NCI-H128 (cell line): ENCODE measurements at regions not wholly inside any gene's neighbourhood (a gene's known extent, or its start where the extent isn't known, plus 50 kb on each side); places are given as distances from the start of the nearest gene placed in this dataset.

Source experiments
- DNase-seq: peaks from one replicate; lab custom pipeline; 2025; ENCODE audit not compliant: unreplicated experiment; lab: John Stamatoyannopoulos, UW

DNA sequence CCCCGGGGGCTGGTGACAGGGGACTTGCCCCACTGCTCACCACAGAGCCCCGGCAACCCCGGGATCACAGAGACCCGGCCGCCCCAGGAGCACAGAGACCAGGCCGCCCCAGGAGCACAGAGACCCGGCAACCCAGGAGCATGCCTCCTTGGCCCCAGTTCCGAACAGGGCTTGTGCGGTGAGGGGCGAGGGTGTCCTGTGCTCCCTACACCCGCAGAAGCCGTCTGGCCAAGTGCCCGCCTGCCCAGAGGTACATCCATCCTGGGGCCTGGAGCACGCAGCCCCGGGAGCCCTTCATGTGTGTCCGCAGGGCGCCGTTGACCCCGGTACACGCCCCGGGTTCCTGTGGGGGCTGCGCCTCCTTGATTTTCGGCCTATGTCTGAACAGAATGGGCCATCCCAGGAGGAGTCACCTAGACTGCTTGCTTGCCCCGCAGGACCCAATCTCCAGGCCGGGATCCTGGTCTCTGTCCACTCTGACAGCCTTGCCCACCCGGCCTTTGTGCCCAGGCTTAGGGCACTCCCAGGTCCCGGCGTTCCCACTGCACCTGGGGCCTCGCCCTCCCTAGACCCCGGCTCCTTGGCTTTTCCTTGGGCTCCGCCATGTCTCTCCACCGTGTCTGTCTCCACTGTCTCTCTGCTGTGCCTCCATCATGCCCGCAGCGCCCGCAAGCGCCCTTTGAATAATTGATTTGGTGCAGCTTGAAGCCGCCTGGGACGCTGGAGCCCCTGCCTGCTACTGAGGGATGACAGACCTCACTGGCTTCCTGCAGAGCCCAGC, 219.8 kb downstream of the ERMARD start:
- no peak for DNase-seq

DNA sequence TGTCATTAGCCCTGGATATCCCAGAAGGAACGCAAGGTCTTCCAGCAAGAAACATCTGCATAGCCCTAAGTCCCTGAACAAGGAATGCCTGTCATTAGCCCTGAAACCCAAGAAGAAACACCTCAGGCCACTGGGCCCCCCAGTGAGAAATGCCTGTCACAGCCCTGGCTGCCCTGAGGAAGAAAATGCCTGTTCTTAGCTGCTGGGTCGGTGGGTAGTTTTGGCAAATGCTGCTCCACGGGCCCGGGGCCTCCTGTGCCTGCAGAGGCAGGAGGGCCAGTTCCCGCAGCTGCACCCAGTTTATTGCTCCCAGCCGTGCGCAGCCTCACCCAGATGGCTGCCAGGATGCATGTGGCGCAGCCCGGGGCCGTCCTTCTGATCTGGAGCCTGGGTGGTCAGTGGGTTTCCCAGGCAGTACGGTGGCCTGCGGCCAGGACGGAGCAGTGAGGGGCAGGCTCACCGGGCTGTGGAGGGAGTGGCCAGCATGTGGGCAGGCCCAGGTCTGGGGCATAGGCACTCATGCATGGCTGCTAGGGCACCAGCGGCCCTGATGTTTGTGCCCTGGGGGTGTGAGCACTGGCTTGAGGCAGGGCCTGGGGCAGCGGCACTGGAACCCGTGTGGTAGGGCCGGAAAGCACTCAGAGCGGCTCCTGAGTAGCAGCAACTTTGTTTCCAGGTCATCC, 219.0 kb downstream of the ERMARD start:
- DNase-seq = no peak

DNA sequence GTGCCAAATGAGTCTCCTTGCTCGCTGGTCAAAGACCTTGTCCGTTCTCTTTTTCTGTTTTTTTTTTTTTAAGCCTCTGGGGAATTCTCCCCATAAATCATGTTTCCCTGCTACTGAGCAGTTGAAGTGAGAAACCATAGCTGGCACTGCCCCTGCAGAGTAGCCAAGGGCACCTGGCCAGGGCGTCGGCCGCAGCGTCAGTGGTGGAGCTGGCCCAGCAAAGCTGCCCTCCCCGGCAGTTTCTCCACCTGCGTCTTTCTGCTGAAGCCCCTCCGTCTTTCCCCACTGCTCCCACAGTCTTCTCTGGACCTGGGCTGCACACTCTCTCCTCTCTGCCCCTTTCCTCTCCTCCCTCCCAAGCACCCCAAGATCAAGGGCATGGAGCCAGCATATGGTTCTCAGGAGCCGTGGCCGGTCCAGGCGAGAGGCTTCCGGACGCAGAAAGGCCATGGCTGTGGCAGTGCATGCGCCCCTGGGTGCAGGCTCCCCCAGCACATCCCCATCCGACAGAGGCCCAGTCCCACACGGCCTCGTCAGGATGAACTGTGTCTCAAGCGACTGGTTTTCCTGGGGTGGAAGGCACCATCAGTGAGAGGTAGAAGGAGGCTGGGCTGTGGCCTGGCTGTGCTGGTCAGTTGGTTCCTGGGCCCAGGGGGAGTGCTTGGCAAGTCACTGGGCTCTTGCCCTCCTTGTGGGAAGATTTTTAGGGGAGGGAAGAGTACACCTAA, 218.1 kb downstream of the ERMARD start:
- no peak for DNase-seq

DNA sequence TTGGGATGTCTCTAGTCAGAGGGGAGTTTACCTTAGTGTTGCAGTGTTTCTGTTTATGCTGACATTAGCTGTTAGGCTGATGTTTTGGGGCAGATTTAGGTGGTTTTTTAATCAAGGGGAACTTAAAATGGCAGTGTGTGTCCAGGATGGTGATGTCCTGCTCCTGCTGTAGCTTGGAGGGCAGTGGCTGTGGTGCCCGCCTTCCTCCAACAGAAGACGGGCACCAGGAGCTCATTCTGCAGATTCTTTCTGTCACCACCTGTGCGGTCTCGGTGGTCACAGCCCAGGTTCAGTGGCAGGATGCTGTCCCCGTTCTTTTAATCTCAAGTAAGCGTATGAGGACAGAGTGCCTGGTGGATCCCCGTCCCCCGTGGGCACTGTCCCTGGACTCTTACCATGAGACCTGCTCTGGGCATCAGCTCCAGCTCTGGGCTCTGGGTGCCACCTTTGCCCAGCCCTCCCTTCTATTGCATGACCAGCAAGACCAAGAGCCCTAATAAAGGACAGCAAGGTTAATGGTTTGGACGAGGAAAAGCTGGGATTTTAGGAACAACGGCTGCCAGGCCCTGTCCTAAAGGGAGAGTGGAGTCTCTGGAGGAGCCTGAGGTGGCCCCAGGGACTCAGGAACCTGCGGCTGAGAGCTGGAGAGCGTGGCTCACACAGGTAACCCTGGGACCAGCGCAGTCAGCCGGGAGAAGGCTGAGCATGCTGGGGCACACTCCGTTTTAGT, 217.3 kb downstream of the ERMARD start:
- DNase-seq = no peak

DNA sequence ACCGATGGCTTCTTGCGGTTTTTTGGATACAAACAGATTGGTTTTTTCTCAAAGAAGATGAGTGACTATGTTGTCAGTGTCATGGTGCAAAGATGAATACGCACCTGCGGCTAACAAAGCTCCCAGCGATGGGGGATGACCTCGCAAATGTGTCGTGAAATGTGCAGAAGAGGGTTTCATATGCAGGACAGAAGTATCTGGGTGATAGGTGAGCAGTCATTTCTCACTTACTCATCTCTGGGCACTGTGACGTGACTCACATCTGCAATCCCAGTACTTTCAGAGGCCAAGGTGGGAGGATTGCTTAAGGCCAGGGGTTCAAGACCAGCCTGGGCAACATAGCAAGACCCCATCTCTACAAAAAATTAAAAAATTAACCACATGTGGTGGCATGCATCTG, 216.3 kb downstream of the ERMARD start:
- DNase-seq = no peak

DNA sequence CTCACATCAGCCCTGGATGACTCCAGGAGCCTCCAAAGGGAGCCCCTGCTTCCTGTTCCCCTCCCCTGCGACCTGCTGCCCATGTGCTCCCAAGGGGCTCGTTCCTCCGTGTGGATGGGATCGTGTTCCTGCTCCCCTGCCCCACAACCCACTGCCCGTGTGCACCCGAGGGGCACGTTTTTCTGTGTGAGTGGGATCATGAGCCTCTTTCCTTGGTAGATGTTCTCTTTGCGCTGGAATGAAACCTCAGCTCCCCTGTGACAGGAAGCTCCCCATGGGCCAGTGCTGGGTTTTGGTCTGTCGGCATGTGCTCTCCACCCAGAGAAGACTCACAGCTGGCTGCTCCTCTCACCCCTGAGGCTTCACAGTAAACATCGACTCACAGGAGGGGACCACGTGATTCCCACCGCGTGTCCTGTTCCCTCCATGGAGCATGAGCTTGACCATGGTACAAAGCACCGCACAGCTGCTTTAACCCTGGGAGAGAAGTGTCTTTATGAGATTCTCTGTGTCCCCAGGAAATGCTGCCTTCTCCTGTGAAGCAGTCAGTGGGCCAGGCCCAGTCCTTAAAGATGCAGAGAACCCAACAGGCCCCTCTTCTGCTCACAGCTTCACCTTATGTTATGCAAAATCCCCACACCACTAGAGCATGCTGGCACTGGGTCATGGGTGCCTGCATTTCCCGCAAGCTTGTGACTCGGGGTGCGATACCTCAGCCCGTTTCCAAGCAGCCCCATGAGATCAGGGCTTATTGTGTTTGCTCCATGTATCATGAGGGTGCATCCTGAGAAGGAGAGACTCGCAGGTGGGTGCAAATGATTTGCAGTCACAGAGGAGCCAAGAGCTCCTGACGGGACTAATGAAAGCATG, 215.1 kb downstream of the ERMARD start:
- no peak for DNase-seq

DNA sequence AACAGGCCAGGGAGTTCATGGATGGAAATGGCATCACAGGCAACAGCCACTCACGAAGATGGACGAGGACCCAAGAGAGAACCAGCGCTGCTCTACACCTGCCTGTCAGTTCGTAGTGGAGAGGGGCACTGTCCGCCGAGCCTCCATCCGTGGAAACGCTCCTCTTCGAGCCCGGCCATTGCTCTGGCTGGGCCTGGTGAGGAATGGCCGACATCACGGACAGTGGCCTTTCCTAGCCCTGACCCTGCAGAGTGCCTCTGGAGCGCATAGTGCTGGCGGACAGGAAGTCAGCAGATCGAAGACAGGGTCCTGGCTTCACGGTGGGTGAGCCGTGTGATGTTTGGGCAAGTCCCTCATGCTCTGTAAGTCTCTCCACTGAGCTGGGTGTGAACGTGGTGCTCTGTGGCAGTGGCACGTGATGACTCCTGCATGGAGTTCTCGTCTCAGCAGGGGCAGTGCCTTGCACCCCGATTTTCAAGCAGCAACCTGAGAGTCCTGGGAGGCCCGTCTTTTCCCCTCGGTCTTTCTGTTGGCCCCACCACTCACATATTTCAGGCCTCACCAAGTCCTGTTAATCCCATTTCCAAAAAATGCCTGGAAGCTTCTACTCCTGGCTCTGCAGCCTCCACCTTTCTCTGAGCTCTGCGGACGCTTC, 214.4 kb downstream of the ERMARD start:
- no peak for DNase-seq

DNA sequence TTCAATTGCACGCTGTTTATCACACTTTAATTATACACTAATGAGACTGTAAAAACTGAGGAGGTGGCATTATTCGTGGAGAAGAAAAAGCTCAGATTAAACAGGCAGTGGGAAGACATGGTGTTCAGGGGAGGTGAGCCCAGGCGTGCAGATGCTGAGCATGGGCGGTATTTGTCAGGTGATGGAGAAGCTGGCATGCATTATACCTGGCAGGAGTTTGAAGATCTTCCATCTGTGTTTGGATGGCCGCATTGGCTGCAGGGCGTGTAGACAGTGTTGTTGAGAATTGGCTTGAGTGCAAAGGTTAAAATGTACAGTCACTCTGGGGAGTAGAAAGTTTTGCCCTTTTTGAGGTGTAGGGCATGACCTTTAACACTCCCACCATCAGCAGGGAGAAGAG, 213.8 kb downstream of the ERMARD start:
- no peak for DNase-seq

DNA sequence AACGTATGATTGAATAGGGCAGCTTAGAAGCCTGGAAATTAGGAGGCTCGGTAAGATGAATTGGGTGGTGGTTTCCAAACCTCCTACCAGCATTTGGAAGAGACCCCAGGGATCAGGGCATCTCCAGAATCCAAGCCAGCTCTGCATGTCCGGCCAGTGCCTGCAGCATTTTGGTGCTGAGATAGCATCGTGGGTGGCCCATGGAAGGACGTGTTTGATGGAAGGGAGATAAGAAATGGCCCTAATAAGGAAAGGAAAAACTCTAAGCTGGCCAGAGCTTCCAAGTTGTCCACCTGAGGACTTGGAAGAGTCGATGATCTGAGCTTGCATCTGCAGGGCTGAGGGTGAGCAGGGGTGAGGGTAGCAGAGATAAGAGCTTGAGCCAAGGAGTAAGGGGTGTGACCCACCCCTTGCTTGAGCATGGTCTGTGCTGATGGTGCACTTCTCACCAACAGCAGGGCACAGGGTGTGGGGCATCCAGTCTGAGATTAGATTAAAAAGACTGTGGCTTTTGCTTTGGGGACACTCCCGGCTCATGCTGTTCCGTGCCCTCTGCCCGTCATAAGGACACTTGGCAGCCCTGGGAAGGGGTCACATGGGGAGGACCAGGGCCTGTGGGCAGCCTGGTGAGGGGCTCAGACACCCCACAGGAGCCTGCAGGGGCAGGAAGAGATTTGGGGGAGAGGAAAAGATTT, 213.2 kb downstream of the ERMARD start:
- no peak for DNase-seq

DNA sequence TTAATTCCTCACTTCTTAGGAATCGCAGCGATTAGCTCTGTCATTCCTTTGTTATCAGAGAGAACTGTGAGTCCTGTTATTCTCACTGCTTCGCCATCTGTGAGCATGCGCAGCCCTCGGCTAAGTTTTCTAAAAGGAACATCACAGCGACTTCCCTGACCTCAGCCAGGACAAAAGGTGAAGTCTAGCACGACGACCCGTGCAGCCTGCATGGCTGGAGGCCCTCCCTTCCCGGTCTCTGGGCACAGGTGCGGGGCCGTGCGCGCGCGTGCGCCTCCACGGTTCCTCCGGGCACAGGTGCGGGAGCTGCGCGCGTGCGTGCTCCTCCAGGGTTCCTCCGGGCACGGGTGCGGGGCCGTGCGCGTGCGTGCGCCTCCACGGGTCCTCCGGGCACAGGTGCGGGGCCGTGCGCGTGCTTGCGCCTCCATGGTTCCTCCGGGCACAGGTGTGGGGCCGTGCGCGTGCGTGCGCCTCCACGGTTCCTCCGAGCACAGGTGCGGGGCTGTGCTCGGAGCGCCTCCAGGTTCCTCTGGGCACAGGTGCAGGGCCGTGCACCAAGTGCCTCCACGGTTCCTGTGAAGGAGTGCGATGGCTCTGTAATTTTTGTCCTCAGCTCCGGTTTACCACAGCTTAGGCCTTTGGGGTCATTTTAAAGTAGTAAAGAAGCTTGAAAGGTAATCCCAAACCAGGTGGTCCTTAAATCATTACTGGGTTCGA, 212.3 kb downstream of the ERMARD start:
- DNase-seq = no peak

DNA sequence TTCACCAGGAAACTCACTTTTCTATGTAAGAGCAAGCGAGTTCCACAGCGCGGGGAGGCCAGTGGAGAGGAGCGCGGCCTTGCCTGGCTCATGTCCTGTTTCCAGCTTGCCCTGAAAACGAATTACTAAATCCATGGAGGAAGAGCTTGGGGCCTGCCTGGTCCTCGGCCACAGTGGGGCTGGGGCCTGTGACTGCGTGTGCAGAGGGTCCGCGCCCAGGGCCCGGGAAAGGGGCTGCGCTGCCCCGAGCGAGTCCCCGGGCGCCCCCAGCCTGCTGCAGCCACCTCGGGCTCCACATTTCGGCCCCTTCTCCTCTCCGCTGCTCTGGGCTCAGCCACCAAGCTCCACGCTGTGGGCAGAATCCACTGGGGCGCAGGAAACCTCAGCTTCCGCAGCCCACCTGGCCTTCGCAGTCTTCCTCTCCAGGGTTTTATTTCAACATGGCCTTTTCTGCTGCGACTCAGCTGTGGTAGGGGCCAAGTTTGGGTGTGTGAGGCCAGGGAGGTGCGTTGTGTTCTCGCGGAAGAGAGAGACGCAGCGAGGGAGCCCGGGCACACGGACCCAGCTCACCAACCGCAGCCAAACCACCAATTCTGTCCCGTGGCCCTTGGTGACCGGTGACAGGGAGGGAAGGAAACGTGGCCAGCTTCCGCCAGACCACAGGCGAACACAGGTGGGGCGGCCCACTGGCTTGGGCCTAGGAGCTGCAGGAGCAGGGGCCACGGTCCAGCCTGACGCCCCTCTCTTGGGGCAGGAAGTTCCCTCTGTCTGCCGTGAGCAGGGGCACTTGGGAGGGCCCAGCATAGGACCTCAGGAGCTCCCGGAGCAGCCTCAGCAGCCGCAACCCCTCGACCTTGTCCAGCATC, 211.4 kb downstream of the ERMARD start:
- DNase-seq = no peak

DNA sequence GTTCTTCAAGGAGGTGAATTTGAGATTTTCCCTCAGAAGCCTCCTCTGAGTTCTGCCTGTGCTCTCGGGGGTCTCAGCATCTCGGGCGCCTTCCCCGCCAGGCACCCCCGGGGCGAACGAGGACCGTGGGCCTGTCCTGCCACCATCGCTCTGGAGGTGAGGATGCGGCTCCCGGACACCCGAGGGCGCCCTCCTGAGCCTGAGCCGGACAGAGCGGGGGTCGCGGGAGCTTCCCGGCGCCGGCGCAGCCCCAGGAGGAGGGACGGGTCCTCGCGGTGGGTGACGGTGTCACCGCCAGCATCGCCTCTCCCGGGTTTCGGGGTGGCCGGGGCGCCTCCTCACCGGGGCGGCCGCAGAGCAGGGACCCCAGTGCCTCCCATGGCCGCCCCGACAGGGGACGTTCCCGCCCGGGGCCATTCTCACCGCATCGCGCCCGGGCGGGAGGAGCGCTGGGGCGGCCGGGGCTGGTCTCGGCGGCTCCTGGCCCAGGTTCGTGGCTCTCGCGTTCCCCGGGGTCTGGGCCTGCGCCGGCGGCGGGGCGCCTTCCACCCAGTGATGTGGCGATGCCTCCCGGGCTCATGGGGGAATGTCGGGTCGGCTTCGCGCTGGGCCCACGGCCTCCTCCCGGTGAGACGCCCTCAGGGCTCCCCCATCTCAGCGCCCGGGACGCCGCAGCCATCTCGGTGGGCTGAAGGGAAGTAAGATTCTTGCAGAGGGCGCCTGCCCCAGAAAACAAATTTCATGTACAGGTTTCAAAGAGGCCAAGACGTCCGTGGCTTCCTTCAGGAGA, 210.5 kb downstream of the ERMARD start:
- no peak for DNase-seq

DNA sequence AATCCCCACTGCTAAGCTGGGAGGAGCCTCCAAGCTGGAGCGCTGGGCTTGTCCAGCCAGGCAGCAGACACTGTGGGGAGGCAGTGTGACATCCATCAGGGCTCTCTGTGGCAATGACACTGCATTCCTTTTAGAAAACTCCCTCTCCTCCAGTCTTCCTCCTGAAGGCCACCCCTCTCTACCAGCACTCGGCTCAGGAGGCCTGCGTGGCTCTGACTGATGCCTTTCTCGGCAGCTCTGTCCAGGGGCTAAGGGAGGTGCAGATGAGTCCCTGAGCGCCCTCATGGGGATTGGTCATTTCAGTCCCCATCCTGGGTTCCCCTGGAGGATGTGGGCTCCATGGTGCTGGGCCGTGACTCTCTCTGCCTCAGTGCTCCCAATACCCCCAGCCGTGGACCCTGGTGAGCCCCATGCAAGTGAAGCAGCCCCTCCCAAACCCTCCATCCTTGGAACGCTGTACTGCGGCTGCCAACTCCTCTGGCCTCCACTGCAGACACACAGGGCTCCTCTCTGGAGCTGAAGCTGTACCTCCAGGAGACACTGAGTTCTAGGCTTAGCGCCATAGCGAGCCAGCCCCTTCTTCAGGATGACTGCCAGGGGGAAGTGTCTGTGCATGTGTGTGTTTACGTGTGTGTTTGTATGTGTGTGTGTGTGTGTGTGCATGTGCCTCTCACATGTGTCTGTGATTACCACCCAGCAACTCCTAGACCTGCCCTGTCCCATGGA, 209.6 kb downstream of the ERMARD start:
- no peak for DNase-seq

DNA sequence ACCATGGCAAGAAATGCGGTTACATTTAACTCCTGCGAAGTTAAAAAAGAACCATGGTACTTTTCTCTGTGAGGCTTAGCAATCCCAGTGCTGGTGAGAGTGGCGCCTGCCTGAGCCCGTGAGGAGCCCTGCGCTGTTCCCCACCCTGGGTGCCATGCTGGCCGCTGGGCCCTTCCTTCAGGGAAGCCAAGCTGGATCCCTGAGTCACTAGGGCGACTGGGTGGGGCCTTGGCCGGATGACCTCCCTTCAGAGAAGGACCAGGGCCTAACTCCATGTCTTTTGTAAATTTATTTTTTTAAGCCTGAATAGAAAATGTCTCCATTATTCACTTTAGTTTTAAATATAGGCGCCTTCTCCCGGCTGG, 209.1 kb downstream of the ERMARD start:
- no peak for DNase-seq

DNA sequence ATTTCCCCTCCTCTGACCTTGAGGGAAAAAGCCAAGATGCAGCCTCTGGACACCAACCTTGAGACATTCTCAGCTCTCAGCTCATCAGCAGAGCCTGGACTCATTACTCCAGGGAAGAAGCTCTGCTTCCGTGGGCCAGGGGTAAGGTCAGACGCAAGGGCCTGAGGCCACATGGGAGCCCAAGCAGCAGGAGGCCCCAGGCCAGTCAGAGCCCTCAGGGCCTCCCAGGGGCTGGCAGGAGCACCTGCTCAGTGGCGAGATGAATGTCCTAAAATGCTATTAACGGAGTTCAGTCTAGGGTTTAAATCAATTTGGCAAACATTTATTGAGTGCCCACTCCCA, 208.6 kb downstream of the ERMARD start:
- DNase-seq = no peak
